Astrocyte (in vitro differentiated cells and primary cell): ENCODE measurements at regions not wholly inside any gene's neighbourhood (a gene's known extent, or its start where the extent isn't known, plus 50 kb on each side); places are given as distances from the start of the nearest gene placed in this dataset.

Source experiments
- DNase-seq: peaks from one replicate; pipeline ENCODE4 v3.0.0-alpha.2; 2010; ENCODE audit warnings: low read depth
- FAIRE-seq: peaks from 2 replicates; lab custom pipeline; 2011; peaks lifted over from hg19 to GRCh38; lab: Jason Lieb, UNC
- H2AFZ ChIP-seq: 2 replicates; pipeline ENCODE4 v1.6.0; 2012; ENCODE audit warnings: low read depth, low read length, inconsistent platforms
- H3K27ac ChIP-seq: 2 replicates; pipeline ENCODE4 v1.5.1; 2011; ENCODE audit warnings: low read depth, low read length, inconsistent platforms
- H3K27me3 ChIP-seq: 2 replicates; pipeline ENCODE4 v1.6.0; 2011; ENCODE audit warnings: low read length, inconsistent platforms; ENCODE audit not compliant: insufficient read depth
- H3K36me3 ChIP-seq: 2 replicates; pipeline ENCODE4 v1.5.1; 2011; ENCODE audit warnings: low read length, inconsistent platforms; ENCODE audit not compliant: insufficient read depth
- H3K4me1 ChIP-seq: 2 replicates; pipeline ENCODE4 v1.5.1; 2011; ENCODE audit warnings: low read length, inconsistent platforms; ENCODE audit not compliant: insufficient read depth
- H3K4me2 ChIP-seq: 2 replicates; pipeline ENCODE4 v1.6.0; 2012; ENCODE audit warnings: low read length, inconsistent platforms
- H3K4me3 ChIP-seq: 2 replicates; pipeline ENCODE4 v1.5.1; 2011; ENCODE audit warnings: low read depth, mild to moderate bottlenecking, low read length, inconsistent platforms; ENCODE audit not compliant: insufficient read depth
- H3K79me2 ChIP-seq: 2 replicates; pipeline ENCODE4 v1.6.0; 2012; ENCODE audit warnings: mild to moderate bottlenecking, low read length, inconsistent platforms; ENCODE audit not compliant: insufficient read depth
- H3K9ac ChIP-seq: 2 replicates; pipeline ENCODE4 v1.6.0; 2012; ENCODE audit warnings: mild to moderate bottlenecking, low read length, inconsistent platforms
- H3K9me3 ChIP-seq: 2 replicates; pipeline ENCODE4 v1.5.1; 2012; ENCODE audit warnings: low read depth, mild to moderate bottlenecking, low read length, inconsistent platforms; ENCODE audit not compliant: insufficient read depth
- H4K20me1 ChIP-seq: 2 replicates; pipeline ENCODE4 v1.6.0; 2012; ENCODE audit warnings: low read length, inconsistent platforms; ENCODE audit not compliant: insufficient read depth
- H3K27ac Mint-ChIP-seq: one replicate; pipeline ENCODE4 v1.8.0; 2021; ENCODE audit warnings: mild to moderate bottlenecking, mixed read lengths; ENCODE audit not compliant: unreplicated experiment
- H3K27me3 Mint-ChIP-seq: one replicate; pipeline ENCODE4 v1.8.0; 2021; ENCODE audit warnings: low read depth, mixed read lengths; ENCODE audit not compliant: unreplicated experiment
- H3K36me3 Mint-ChIP-seq: one replicate; pipeline ENCODE4 v1.8.0; 2021; ENCODE audit warnings: low read depth, mixed read lengths; ENCODE audit not compliant: unreplicated experiment
- H3K4me1 Mint-ChIP-seq: one replicate; pipeline ENCODE4 v1.8.0; 2021; ENCODE audit warnings: low read depth, mixed read lengths; ENCODE audit not compliant: unreplicated experiment
- H3K4me3 Mint-ChIP-seq: one replicate; pipeline ENCODE4 v1.8.0; 2021; ENCODE audit warnings: mild to moderate bottlenecking, moderate library complexity, mixed read lengths; ENCODE audit not compliant: unreplicated experiment
- H3K9me3 Mint-ChIP-seq: one replicate; pipeline ENCODE4 v1.8.0; 2021; ENCODE audit warnings: mild to moderate bottlenecking, mixed read lengths; ENCODE audit not compliant: unreplicated experiment
- EZH2 ChIP-seq: IDR thresholded peaks from 2 replicates; pipeline ENCODE4 v1.6.1; 2012; ENCODE audit warnings: mild to moderate bottlenecking, low read length, inconsistent platforms; ENCODE audit not compliant: insufficient read depth
- TF ChIP-seq, protein P1 (sequence below): IDR thresholded peaks from 2 replicates; pipeline ENCODE4 v1.5.1; 2011; ENCODE audit warnings: low read depth, mild to moderate bottlenecking, inconsistent platforms, low read length, moderate library complexity; ENCODE audit not compliant: insufficient read depth

DNA sequence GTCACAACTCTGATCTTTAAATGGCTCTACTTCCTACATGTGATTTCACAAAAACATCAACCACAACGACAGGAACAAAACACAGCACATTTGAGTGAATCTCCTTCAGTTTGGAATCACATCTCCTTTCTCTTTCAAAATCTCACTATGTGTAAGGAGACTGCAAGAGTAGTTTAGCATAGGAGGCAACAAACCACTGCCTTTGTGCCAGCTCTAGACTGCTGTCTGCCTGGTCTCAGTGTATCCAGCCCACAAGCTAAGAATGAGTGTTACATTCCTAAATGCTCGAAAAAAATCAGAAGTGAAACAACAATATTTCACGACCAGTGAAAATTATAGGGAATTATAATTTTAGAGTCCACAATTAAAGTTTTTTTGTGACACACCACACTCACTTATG lies 217.0 kb upstream of the STEAP4 start:
- Histone ChIP-seq H3K27me3 (no peaks in the 10 kb centered on the region), H2AFZ (no peak overlapping the region), H3K36me3 (no peaks in the 10 kb centered on the region), H4K20me1 (no peaks in the 10 kb centered on the region), H3K9me3 (no peaks in the 10 kb centered on the region), H3K79me2 (no peaks in the 10 kb centered on the region), H3K9ac (no peak overlapping the region), H3K4me3 (no peak overlapping the region), H3K27ac (no peak overlapping the region), H3K4me1 (no peaks in the 10 kb centered on the region), H3K4me2 (no peak overlapping the region)
- no peak overlapping the region for H3K4me3 Mint-ChIP-seq
- TF ChIP-seq, protein P1, sequence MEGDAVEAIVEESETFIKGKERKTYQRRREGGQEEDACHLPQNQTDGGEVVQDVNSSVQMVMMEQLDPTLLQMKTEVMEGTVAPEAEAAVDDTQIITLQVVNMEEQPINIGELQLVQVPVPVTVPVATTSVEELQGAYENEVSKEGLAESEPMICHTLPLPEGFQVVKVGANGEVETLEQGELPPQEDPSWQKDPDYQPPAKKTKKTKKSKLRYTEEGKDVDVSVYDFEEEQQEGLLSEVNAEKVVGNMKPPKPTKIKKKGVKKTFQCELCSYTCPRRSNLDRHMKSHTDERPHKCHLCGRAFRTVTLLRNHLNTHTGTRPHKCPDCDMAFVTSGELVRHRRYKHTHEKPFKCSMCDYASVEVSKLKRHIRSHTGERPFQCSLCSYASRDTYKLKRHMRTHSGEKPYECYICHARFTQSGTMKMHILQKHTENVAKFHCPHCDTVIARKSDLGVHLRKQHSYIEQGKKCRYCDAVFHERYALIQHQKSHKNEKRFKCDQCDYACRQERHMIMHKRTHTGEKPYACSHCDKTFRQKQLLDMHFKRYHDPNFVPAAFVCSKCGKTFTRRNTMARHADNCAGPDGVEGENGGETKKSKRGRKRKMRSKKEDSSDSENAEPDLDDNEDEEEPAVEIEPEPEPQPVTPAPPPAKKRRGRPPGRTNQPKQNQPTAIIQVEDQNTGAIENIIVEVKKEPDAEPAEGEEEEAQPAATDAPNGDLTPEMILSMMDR = no peak
- TF ChIP-seq EZH2 = no peak
- H3K36me3 Mint-ChIP-seq = no peaks in the 10 kb centered on the region
- no peaks in the 10 kb centered on the region for H3K27me3 Mint-ChIP-seq
- FAIRE-seq (no peak), DNase-seq (no peak)
- no peaks in the 10 kb centered on the region for H3K4me1 Mint-ChIP-seq
- no peak overlapping the region for H3K27ac Mint-ChIP-seq
- no peaks in the 10 kb centered on the region for H3K9me3 Mint-ChIP-seq

DNA sequence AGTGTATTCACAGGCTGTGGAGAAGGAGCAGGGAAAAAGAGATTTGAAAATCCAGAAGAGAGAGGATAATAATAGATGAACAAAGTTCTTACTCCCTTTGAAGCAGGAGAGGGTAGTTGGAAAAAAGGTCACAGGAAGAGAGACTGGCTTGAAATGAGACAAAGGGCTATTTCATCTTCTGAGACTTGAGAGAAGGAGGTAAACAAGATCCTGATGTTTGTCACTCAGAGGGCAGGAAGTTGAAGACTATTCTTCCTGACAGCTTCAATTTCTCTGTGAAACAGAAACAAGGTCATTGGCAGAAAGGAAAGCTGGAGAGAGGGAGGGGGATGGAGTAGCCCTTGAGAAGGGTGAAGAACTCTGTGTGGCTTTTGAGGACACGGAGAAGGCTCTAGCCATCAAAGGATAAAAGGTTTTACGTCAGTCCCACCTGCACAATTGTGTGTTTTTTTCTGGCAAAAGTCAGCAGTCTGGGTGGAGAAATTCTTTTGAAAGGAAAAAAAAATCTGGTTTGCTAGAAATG lies 216.1 kb upstream of the STEAP4 start:
- Mint-ChIP-seq H3K36me3 (no peaks in the 10 kb centered on the region), H3K4me3 (no peak overlapping the region), H3K27ac (no peak overlapping the region), H3K27me3 (no peaks in the 10 kb centered on the region), H3K9me3 (no peaks in the 10 kb centered on the region), H3K4me1 (no peaks in the 10 kb centered on the region)
- FAIRE-seq (no peak), DNase-seq (no peak)
- no peak overlapping the region for H3K9ac ChIP-seq
- H3K36me3 ChIP-seq = no peaks in the 10 kb centered on the region
- H3K4me3 ChIP-seq = no peak overlapping the region
- no peak overlapping the region for H2AFZ ChIP-seq
- no peaks in the 10 kb centered on the region for H3K4me1 ChIP-seq
- no peak overlapping the region for H3K27ac ChIP-seq
- H3K4me2 ChIP-seq = no peak overlapping the region
- no peak for TF ChIP-seq EZH2
- TF ChIP-seq, protein P1 = no peak
- H4K20me1 ChIP-seq = no peaks in the 10 kb centered on the region
- H3K9me3 ChIP-seq = no peaks in the 10 kb centered on the region
- no peaks in the 10 kb centered on the region for H3K27me3 ChIP-seq
- H3K79me2 ChIP-seq = no peaks in the 10 kb centered on the region

DNA sequence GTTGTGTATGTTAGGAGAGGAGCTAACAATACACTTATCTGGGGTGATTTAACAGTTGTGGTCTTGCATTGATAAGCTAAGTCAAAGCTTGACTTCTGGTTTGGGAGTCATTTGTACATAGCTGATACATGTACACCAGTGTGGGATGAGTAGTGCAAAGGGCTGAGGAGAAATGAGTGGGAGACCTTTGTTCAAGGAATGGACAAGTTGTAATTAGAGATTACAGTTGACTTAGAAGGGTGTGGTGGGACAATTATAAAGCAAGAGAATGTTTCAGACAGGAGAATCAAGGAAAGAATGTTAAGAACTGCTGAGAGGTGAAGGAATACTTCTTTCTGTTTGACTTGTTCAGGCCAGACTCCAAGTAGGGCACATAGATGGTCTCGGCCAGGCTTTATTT lies 209.7 kb upstream of the STEAP4 start:
- Mint-ChIP-seq H3K9me3 (no peaks in the 10 kb centered on the region), H3K36me3 (no peaks in the 10 kb centered on the region), H3K4me1 (no peaks in the 10 kb centered on the region), H3K27me3 (no peaks in the 10 kb centered on the region), H3K27ac (no peak overlapping the region), H3K4me3 (no peak overlapping the region)
- H3K27ac ChIP-seq = no peak overlapping the region
- H3K4me1 ChIP-seq = no peaks in the 10 kb centered on the region
- H2AFZ ChIP-seq = no peak overlapping the region
- H3K9me3 ChIP-seq = no peaks in the 10 kb centered on the region
- no peak overlapping the region for H3K4me2 ChIP-seq
- no peak overlapping the region for H3K9ac ChIP-seq
- no peaks in the 10 kb centered on the region for H3K79me2 ChIP-seq
- H3K36me3 ChIP-seq = no peaks in the 10 kb centered on the region
- DNase-seq = no peak
- no peaks in the 10 kb centered on the region for H4K20me1 ChIP-seq
- H3K4me3 ChIP-seq = no peak overlapping the region
- TF ChIP-seq, protein P1 = no peak
- no peak for TF ChIP-seq EZH2
- FAIRE-seq = no peak
- no peaks in the 10 kb centered on the region for H3K27me3 ChIP-seq
